GM12872 (cell line): ENCODE measurements at regions not wholly inside any gene's neighbourhood (a gene's known extent, or its start where the extent isn't known, plus 50 kb on each side); places are given as distances from the start of the nearest gene placed in this dataset.

Experiments used
- CTCF ChIP-seq: IDR thresholded peaks from 3 replicates; pipeline ENCODE4 v1.5.1; 2011; ENCODE audit warnings: low read depth, mild to moderate bottlenecking, low read length, moderate library complexity; ENCODE audit not compliant: insufficient read depth

- no peak for TF ChIP-seq CTCF
Measured at GRCh38 chr10:85377029-85377806, 989.4 kb downstream of the GRID1 start.

- no peak for TF ChIP-seq CTCF
Measured at GRCh38 chr10:85379338-85379737, 987.3 kb downstream of the GRID1 start.

- no peak for TF ChIP-seq CTCF
Measured at GRCh38 chr10:85400981-85401695, 965.5 kb downstream of the GRID1 start.

DNA sequence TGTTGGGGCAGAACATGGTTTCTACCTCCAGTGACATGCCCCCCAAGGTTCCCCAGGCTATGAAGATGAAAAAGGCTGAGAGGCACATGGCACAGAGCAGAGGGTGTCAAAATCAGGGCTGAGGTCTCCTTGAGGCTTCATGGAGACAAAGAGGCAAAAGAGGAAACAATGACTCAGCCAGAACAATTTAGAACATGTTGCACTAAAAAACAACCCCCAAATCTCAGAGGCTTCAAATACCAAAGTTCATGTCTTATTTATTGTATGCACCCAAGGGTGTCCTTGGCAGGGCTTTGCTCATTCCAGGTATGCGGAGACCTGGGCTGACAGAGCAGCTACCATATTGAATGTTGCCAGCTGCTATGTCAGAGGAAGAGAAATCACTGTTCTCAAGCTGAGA, 964.1 kb downstream of the GRID1 start:
- TF ChIP-seq CTCF: no peak

GRCh38 chr10:85407088-85407487, 959.5 kb downstream of the GRID1 start:
- no peak for TF ChIP-seq CTCF

GRCh38 chr10:85408388-85408787, 958.2 kb downstream of the GRID1 start:
- TF ChIP-seq CTCF: no peak

- TF ChIP-seq CTCF: no peak
Measured at GRCh38 chr10:85413570-85413969, 953.0 kb downstream of the GRID1 start.
